ENCODE measurements at regions not wholly inside any gene's neighbourhood (a gene's known extent, or its start where the extent isn't known, plus 50 kb on each side); places are given as distances from the start of the nearest gene placed in this dataset.

GRCh38 chr2:215579809-215580208 lies 143.9 kb upstream of the FN1 start:
- Histone ChIP-seq H3K36me3 (ENCODE audit: control insufficient read depth, insufficient read depth, low read length) (no peaks in the 10 kb centered on the region), H3K4me3 (ENCODE audit: low read depth, low read length) (no peak overlapping the region), H3K27me3 (ENCODE audit: control insufficient read depth, insufficient read depth, low read length) (no peaks in the 10 kb centered on the region)
- FAIRE-seq, result no peak
- no peak for TF ChIP-seq CTCF (IDR thresholded peaks at IDR 0.05; ENCODE audit: insufficient read depth, low read length, severe bottlenecking)
- peak; percentile 84 for DNase-seq (ENCODE audit: low read depth)

GRCh38 chr2:215577356-215577755 lies 141.5 kb upstream of the FN1 start:
- Histone ChIP-seq H3K36me3 (ENCODE audit: control insufficient read depth, insufficient read depth, low read length) (no peaks in the 10 kb centered on the region), H3K4me3 (ENCODE audit: low read depth, low read length) (no peak overlapping the region), H3K27me3 (ENCODE audit: control insufficient read depth, insufficient read depth, low read length) (no peaks in the 10 kb centered on the region)
- FAIRE-seq, result no peak
- DNase-seq (ENCODE audit: low read depth), result peak; percentile 85
- TF ChIP-seq CTCF (IDR thresholded peaks at IDR 0.05; ENCODE audit: insufficient read depth, low read length, severe bottlenecking), result no peak

- TF ChIP-seq CTCF (IDR thresholded peaks at IDR 0.05; ENCODE audit: insufficient read depth, low read length, severe bottlenecking), result no peak
Observed at GRCh38 chr2:215576572-215576971, 140.7 kb upstream of the FN1 start.

GRCh38 chr2:215573496-215573895 lies 137.6 kb upstream of the FN1 start:
- no peak for TF ChIP-seq CTCF (IDR thresholded peaks at IDR 0.05; ENCODE audit: insufficient read depth, low read length, severe bottlenecking)
- no peak overlapping the region for H3K4me3 ChIP-seq (ENCODE audit: low read depth, low read length)
- H3K27me3 ChIP-seq (ENCODE audit: control insufficient read depth, insufficient read depth, low read length), result no peaks in the 10 kb centered on the region
- no peaks in the 10 kb centered on the region for H3K36me3 ChIP-seq (ENCODE audit: control insufficient read depth, insufficient read depth, low read length)
- no peak for DNase-seq (ENCODE audit: low read depth)
- FAIRE-seq, result no peak

More at GRCh38 chr2:215576572-215576971, 140.7 kb upstream of the FN1 start:
- no peaks in the 10 kb centered on the region for H3K36me3 ChIP-seq (ENCODE audit: control insufficient read depth, insufficient read depth, low read length)
- FAIRE-seq, result no peak
- no peaks in the 10 kb centered on the region for H3K27me3 ChIP-seq (ENCODE audit: control insufficient read depth, insufficient read depth, low read length)
- no peak overlapping the region for H3K4me3 ChIP-seq (ENCODE audit: low read depth, low read length)
- no peak for DNase-seq (ENCODE audit: low read depth)

GRCh38 chr2:215572341-215572848 lies 136.5 kb upstream of the FN1 start:
- no peak for FAIRE-seq
- TF ChIP-seq CTCF (IDR thresholded peaks at IDR 0.05; ENCODE audit: insufficient read depth, low read length, severe bottlenecking), result no peak
- Histone ChIP-seq H3K27me3 (ENCODE audit: control insufficient read depth, insufficient read depth, low read length) (no peaks in the 10 kb centered on the region), H3K36me3 (ENCODE audit: control insufficient read depth, insufficient read depth, low read length) (no peaks in the 10 kb centered on the region), H3K4me3 (ENCODE audit: low read depth, low read length) (no peak overlapping the region)
- no peak for DNase-seq (ENCODE audit: low read depth)

GRCh38 chr2:215571689-215572088 lies 135.8 kb upstream of the FN1 start:
- Histone ChIP-seq H3K4me3 (ENCODE audit: low read depth, low read length) (no peak overlapping the region), H3K27me3 (ENCODE audit: control insufficient read depth, insufficient read depth, low read length) (no peaks in the 10 kb centered on the region), H3K36me3 (ENCODE audit: control insufficient read depth, insufficient read depth, low read length) (no peaks in the 10 kb centered on the region)
- FAIRE-seq (no peak), DNase-seq (ENCODE audit: low read depth) (no peak)
- no peak for TF ChIP-seq CTCF (IDR thresholded peaks at IDR 0.05; ENCODE audit: insufficient read depth, low read length, severe bottlenecking)
